HEK293 (cell line): ENCODE measurements at regions not wholly inside any gene's neighbourhood (a gene's known extent, or its start where the extent isn't known, plus 50 kb on each side); places are given as distances from the start of the nearest gene placed in this dataset.

Source experiments
- CTCF ChIP-seq: fragments of 450-650 bp; formaldehyde crosslinking; IDR thresholded peaks from 2 replicates; pipeline ENCODE4 v1.5.1; 2016; ENCODE audit warnings: missing biosample characterization, missing genetic modification characterization
- HOXA7 ChIP-seq: sonication (generic); formaldehyde crosslinking; IDR thresholded peaks from 2 replicates; pipeline ENCODE4 v1.8.1; 2022; ENCODE audit warnings: missing genetic modification reagents, borderline replicate concordance
- ZBTB21 ChIP-seq: fragments of 450-650 bp; formaldehyde crosslinking; IDR thresholded peaks from 2 replicates; pipeline ENCODE4 v1.5.1; 2017; ENCODE audit warnings: missing biosample characterization, missing genetic modification characterization
- ZNF121 ChIP-seq: fragments of 450-650 bp; formaldehyde crosslinking; IDR thresholded peaks from 2 replicates; pipeline ENCODE4 v1.5.1; 2016; ENCODE audit warnings: missing biosample characterization, missing genetic modification characterization
- ZNF610 ChIP-seq: fragments of 450-650 bp; formaldehyde crosslinking; IDR thresholded peaks from 2 replicates; pipeline ENCODE4 v1.5.1; 2016; ENCODE audit warnings: missing biosample characterization, missing genetic modification characterization, borderline replicate concordance

DNA sequence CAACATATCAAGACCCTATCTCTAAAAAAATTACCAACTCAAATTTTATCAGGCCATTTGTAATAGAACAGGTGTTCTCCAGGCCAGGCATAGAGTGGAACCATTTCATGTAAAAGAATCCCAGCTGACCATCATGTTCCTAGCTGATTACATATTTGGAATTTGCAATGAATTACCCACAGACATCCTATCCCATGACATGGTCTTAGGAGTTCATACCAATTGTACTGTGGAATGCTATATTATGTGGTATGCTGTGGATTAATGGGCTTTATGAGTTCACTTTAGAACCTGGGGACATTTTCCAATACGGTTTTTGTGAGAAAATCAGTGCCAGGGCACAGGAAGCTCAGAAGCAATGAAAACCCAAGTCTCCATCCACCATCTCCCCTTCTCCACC lies 110.3 kb downstream of the ZNF281 start:
- TF ChIP-seq CTCF (tag by site-specific recombination) (no peak), ZNF610 (tag by site-specific recombination) (no peak), HOXA7 (no peak), ZNF121 (tag by site-specific recombination) (no peak), ZBTB21 (tag by site-specific recombination) (no peak)
